GM12873 (cell line): ENCODE measurements at regions not wholly inside any gene's neighbourhood (a gene's known extent, or its start where the extent isn't known, plus 50 kb on each side); places are given as distances from the start of the nearest gene placed in this dataset.

Experiments
- CTCF ChIP-seq: IDR thresholded peaks from 2 replicates; pipeline ENCODE4 v1.5.1; 2012; ENCODE audit warnings: low read depth, mild to moderate bottlenecking, moderate library complexity, low read length, control low read depth; ENCODE audit not compliant: insufficient read depth; ENCODE audit errors: missing control alignments

- TF ChIP-seq CTCF, result no peak
Observed at GRCh38 chr17:77308861-77309726, 168.3 kb downstream of the SEC14L1 start.

GRCh38 chr17:77310336-77310735 is 169.6 kb downstream of the SEC14L1 start:
- no peak for TF ChIP-seq CTCF

- no peak for TF ChIP-seq CTCF
Observed at GRCh38 chr17:77311371-77311981, 170.7 kb downstream of the SEC14L1 start.

- TF ChIP-seq CTCF, result no peak
Observed at GRCh38 chr17:77312061-77312701, 171.4 kb downstream of the SEC14L1 start.

- no peak for TF ChIP-seq CTCF
Observed at GRCh38 chr17:77312786-77313599, 172.2 kb downstream of the SEC14L1 start.

GRCh38 chr17:77313831-77314230 is 173.1 kb downstream of the SEC14L1 start:
- no peak for TF ChIP-seq CTCF
